ENCODE measurements at regions not wholly inside any gene's neighbourhood (a gene's known extent, or its start where the extent isn't known, plus 50 kb on each side); places are given as distances from the start of the nearest gene placed in this dataset.

DNA sequence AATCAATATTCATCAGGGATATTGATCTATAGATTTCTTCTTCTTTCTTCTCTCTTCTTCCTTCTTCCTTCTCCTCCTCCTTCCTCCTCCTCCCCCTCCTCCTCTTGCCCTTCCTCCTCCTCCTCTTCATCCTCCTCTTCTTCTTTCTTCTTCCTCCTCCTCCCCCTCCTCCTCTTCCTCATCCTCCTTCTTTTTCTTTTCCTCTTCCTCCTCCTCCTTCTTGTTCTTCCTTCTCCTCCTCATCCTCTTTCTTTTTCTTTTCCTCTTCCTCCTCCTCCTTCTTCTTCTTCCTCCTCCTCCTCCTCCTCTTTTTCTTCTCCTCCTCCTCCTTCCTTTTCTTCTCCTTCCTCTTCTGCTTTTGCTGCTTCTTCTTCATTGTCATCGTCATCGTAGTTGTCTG lies 52.4 kb upstream of the SERINC1 start:
- Histone ChIP-seq H3K27ac (ENCODE audit: insufficient read length, low read depth, low read length) (no peak overlapping the region), H2AFZ (ENCODE audit: low read length) (no peak overlapping the region), H3K27me3 (ENCODE audit: insufficient read depth, low read length) (no peaks in the 10 kb centered on the region), H3K23me2 (ENCODE audit: insufficient read length, low read depth, low read length, poor library complexity, severe bottlenecking) (no peaks in the 10 kb centered on the region), H3K79me1 (ENCODE audit: insufficient read depth, low read depth, low read length, poor library complexity, severe bottlenecking) (no peaks in the 10 kb centered on the region), H3K23ac (ENCODE audit: insufficient read length, low read depth, low read length) (no peak overlapping the region), H2BK5ac (ENCODE audit: insufficient read length, low read length) (no peak overlapping the region), H3K9me3 (ENCODE audit: control insufficient read depth, low read depth, low read length) (peaks cover 6% of the 10 kb centered on the region), H2BK20ac (ENCODE audit: low read depth, low read length, poor library complexity, severe bottlenecking) (no peak overlapping the region), H2BK15ac (ENCODE audit: low read depth, low read length) (no peak overlapping the region), H3K4me1 (ENCODE audit: insufficient read depth, low read length) (no peaks in the 10 kb centered on the region), H3K14ac (ENCODE audit: insufficient read depth, low read length) (no peak overlapping the region), H4K91ac (ENCODE audit: insufficient read length, low read depth, low read length) (no peak overlapping the region), H3K9ac (ENCODE audit: extremely low read depth, insufficient read length, low read length) (no peak overlapping the region), H3K4ac (ENCODE audit: low read depth, low read length) (no peak overlapping the region), H4K20me1 (ENCODE audit: control insufficient read depth, insufficient read depth, insufficient read length) (no peaks in the 10 kb centered on the region), H3K18ac (ENCODE audit: insufficient read length, low read depth, low read length) (no peak overlapping the region), H3T11ph (ENCODE audit: low read length) (no peak overlapping the region), H2BK12ac (ENCODE audit: insufficient read length, low read depth, low read length) (no peak overlapping the region), H3K56ac (ENCODE audit: insufficient read length, low read depth, low read length) (no peak overlapping the region), H4K8ac (replicated peaks; ENCODE audit: insufficient read length, low read depth, low read length) (no peak overlapping the region), H2AK5ac (ENCODE audit: insufficient read length, low read length) (no peak overlapping the region), H3K4me2 (ENCODE audit: insufficient read depth, insufficient read length, low read length) (no peak overlapping the region), H4K5ac (ENCODE audit: insufficient read length, low read depth, low read length) (no peak overlapping the region), H2BK120ac (ENCODE audit: low read depth, low read length, poor library complexity, severe bottlenecking) (no peak overlapping the region), H3K79me2 (ENCODE audit: insufficient read depth, low read length) (peaks cover 6% of the 10 kb centered on the region; the same call in 1 of the 2 replicates)
- 0 out of 4 replicates have a peak, but pooled peaks cover 0 to 3% of the 10 kb centered on the region in 2 experiments for H3K4me1 Mint-ChIP-seq
- peaks cover 39 to 52% of the 10 kb centered on the region in 2 experiments for H3K9me3 Mint-ChIP-seq
- H3K36me3 Mint-ChIP-seq (ENCODE audit: insufficient read depth in 1 of 3, low read depth in 3 of 3), result peaks cover 37 to 52% (median 51%) of the 10 kb centered on the region in 3 experiments
- H3K27me3 Mint-ChIP-seq (ENCODE audit: low read depth), result no peaks in the 10 kb centered on the region
- H3K27ac Mint-ChIP-seq, result no peak overlapping the region
- no peak for DNase-seq
- no peak overlapping the region; a peak in 1 of 5 replicates for H3K4me3 Mint-ChIP-seq
- WGBS (ENCODE audit: extremely low coverage, insufficient read length, low lambda C conversion rate), result no CpG with 5 or more reads among the region's 2 CpGs
- TF ChIP-seq, protein P1, sequence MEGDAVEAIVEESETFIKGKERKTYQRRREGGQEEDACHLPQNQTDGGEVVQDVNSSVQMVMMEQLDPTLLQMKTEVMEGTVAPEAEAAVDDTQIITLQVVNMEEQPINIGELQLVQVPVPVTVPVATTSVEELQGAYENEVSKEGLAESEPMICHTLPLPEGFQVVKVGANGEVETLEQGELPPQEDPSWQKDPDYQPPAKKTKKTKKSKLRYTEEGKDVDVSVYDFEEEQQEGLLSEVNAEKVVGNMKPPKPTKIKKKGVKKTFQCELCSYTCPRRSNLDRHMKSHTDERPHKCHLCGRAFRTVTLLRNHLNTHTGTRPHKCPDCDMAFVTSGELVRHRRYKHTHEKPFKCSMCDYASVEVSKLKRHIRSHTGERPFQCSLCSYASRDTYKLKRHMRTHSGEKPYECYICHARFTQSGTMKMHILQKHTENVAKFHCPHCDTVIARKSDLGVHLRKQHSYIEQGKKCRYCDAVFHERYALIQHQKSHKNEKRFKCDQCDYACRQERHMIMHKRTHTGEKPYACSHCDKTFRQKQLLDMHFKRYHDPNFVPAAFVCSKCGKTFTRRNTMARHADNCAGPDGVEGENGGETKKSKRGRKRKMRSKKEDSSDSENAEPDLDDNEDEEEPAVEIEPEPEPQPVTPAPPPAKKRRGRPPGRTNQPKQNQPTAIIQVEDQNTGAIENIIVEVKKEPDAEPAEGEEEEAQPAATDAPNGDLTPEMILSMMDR (conservative IDR thresholded peaks at IDR 0.05), result no peak
